H1 (cell line): ENCODE measurements at regions not wholly inside any gene's neighbourhood (a gene's known extent, or its start where the extent isn't known, plus 50 kb on each side); places are given as distances from the start of the nearest gene placed in this dataset.

ENCODE experiments used
- CTCF ChIA-PET: fragments of 300-600 bp; sonication (Branson Sonifier 250); formaldehyde crosslinking; loops from one replicate; lab custom pipeline; 2021; ENCODE audit not compliant: partially characterized antibody; lab: Charles Lee
- POLR2A ChIA-PET: fragments of 300-600 bp; sonication (Branson Sonifier 250); formaldehyde crosslinking; loops from one replicate; lab custom pipeline; 2021; ENCODE audit warnings: inconsistent platforms; ENCODE audit not compliant: partially characterized antibody; lab: Charles Lee
- DNase-seq, 2 experiments: peaks; one replicate each; pipeline versions ENCODE4 v3.0.0 to v3.0.0-alpha.2; 2010 to 2022; ENCODE audit warnings: low spot score in 2 of 2, low read depth in 1 of 2, mixed read lengths in 1 of 2
- FAIRE-seq: peaks from 2 replicates; lab custom pipeline; 2011; peaks lifted over from hg19 to GRCh38; lab: Jason Lieb, UNC
- H2AFZ ChIP-seq: 2 replicates; pipeline ENCODE4 v1.8.1; 2012; ENCODE audit warnings: low read length, inconsistent platforms
- H2AK5ac ChIP-seq: 2 replicates; pipeline ENCODE4 v1.6.1; 2013; ENCODE audit warnings: low read depth, low read length
- H2BK120ac ChIP-seq: replicated peaks from 2 replicates; pipeline ENCODE3; 2013; ENCODE audit warnings: low read depth, low read length, inconsistent platforms
- H2BK12ac ChIP-seq: 2 replicates; pipeline ENCODE4 v1.6.1; 2013; ENCODE audit warnings: low read depth, low read length
- H2BK15ac ChIP-seq: 2 replicates; pipeline ENCODE4 v1.6.1; 2013; ENCODE audit warnings: low read length
- H2BK20ac ChIP-seq: 2 replicates; pipeline ENCODE4 v1.6.1; 2013; ENCODE audit warnings: low read length
- H2BK5ac ChIP-seq: 2 replicates; pipeline ENCODE4 v1.6.1; 2013; ENCODE audit warnings: low read depth, low read length
- H3K14ac ChIP-seq: 2 replicates; pipeline ENCODE4 v1.6.1; 2013; ENCODE audit warnings: inconsistent platforms; ENCODE audit not compliant: insufficient read length
- H3K18ac ChIP-seq: 2 replicates; pipeline ENCODE4 v1.6.1; 2013; ENCODE audit warnings: low read length; ENCODE audit errors: extremely low read depth
- H3K23ac ChIP-seq: 2 replicates; pipeline ENCODE4 v1.6.1; 2013; ENCODE audit warnings: inconsistent platforms; ENCODE audit not compliant: insufficient read length
- H3K23me2 ChIP-seq: 2 replicates; pipeline ENCODE4 v1.6.1; 2013; ENCODE audit warnings: low read depth, low read length
- H3K27ac ChIP-seq: 2 replicates; pipeline ENCODE4 v1.6.1; 2011; ENCODE audit warnings: low read depth, low read length, inconsistent platforms
- H3K27me3 ChIP-seq, 4 experiments: replicated peaks in 1 of 4; 1 replicate in 1 of 4; 2 replicates in 3 of 4; pipeline versions ENCODE4 v1.6.1 to v1.8.1; 2011 to 2013; ENCODE audit warnings: low read length in 3 of 4, mild to moderate bottlenecking in 3 of 4, inconsistent platforms in 2 of 4, mixed read lengths in 2 of 4, moderate library complexity in 1 of 4; ENCODE audit not compliant: control insufficient read depth in 3 of 4, insufficient read depth in 3 of 4; ENCODE audit errors: extremely low read depth in 1 of 4
- H3K36me3 ChIP-seq, 4 experiments: 2 replicates each; pipeline versions ENCODE4 v1.6.1 to v1.8.1; 2011 to 2013; ENCODE audit warnings: mild to moderate bottlenecking in 4 of 4, low read length in 3 of 4, moderate library complexity in 2 of 4, control low read depth in 1 of 4, inconsistent platforms in 1 of 4; ENCODE audit not compliant: insufficient read depth in 4 of 4, control insufficient read depth in 2 of 4
- H3K4ac ChIP-seq: replicated peaks from 2 replicates; pipeline ENCODE3; 2013; ENCODE audit warnings: low read length, low read depth, mixed read lengths, inconsistent platforms; ENCODE audit not compliant: insufficient read length
- H3K4me1 ChIP-seq, 4 experiments: replicated peaks in 1 of 4; 1 replicate in 1 of 4; 2 replicates in 3 of 4; pipeline versions ENCODE4 v1.6.1 to v1.8.1; 2011 to 2013; ENCODE audit warnings: low read length in 3 of 4, inconsistent platforms in 2 of 4, mixed read lengths in 1 of 4; ENCODE audit not compliant: insufficient read depth in 4 of 4, control insufficient read depth in 3 of 4
- H3K4me2 ChIP-seq, 2 experiments: 2 replicates each; pipeline versions ENCODE4 v1.6.1 to v1.8.1; 2011 to 2013; ENCODE audit warnings: low read depth in 2 of 2, low read length in 2 of 2, control low read depth in 1 of 2, inconsistent platforms in 1 of 2, mild to moderate bottlenecking in 1 of 2; ENCODE audit not compliant: insufficient read depth in 1 of 2
- H3K4me3 ChIP-seq, 4 experiments: fragments of 200-600, 300-600 bp in 1 of 4; sonication (generic), shearing (Covaris generic), sonication (Bioruptor Twin) in 1 of 4; 2 replicates each; pipeline versions ENCODE4 v1.5.1 to v1.8.1; 2011 to 2016; ENCODE audit warnings: low read length in 4 of 4, low read depth in 3 of 4, control low read depth in 2 of 4, inconsistent platforms in 2 of 4, mild to moderate bottlenecking in 2 of 4, mixed read lengths in 1 of 4, moderate library complexity in 1 of 4; ENCODE audit not compliant: insufficient read depth in 2 of 4; ENCODE audit errors: extremely low read depth in 1 of 4
- H3K56ac ChIP-seq: replicated peaks from 2 replicates; pipeline ENCODE3; 2013; ENCODE audit warnings: low read depth, mild to moderate bottlenecking, mixed read lengths, low read length, inconsistent platforms; ENCODE audit not compliant: insufficient read length
- H3K79me1 ChIP-seq: 2 replicates; pipeline ENCODE4 v1.6.1; 2013; ENCODE audit warnings: low read depth, low read length, control low read depth
- H3K79me2 ChIP-seq, 2 experiments: 2 replicates each; pipeline versions ENCODE4 v1.6.1 to v1.8.1; 2012 to 2013; ENCODE audit warnings: low read length in 2 of 2, mild to moderate bottlenecking in 2 of 2, inconsistent platforms in 1 of 2; ENCODE audit not compliant: insufficient read depth in 2 of 2, control insufficient read depth in 1 of 2
- H3K9ac ChIP-seq, 4 experiments: replicated peaks in 1 of 4; 1 replicate in 1 of 4; 2 replicates in 3 of 4; pipeline versions ENCODE4 v1.6.1 to v1.8.1; 2011 to 2013; ENCODE audit warnings: low read depth in 3 of 4, low read length in 3 of 4, control low read depth in 2 of 4, mild to moderate bottlenecking in 2 of 4, moderate library complexity in 2 of 4, inconsistent platforms in 1 of 4; ENCODE audit errors: extremely low read depth in 1 of 4
- H3K9me3 ChIP-seq, 2 experiments: 2 replicates each; pipeline versions ENCODE4 v1.6.1 to v1.8.1; 2012 to 2013; ENCODE audit warnings: mild to moderate bottlenecking in 2 of 2, moderate library complexity in 2 of 2, control low read depth in 1 of 2, inconsistent platforms in 1 of 2, low read depth in 1 of 2, low read length in 1 of 2, mixed read lengths in 1 of 2; ENCODE audit not compliant: insufficient read depth in 2 of 2
- H4K20me1 ChIP-seq, 2 experiments: replicated peaks in 1 of 2; 2 replicates each; pipeline versions ENCODE3 to v1.8.1; 2011 to 2013; ENCODE audit warnings: inconsistent platforms in 2 of 2, low read length in 2 of 2, mild to moderate bottlenecking in 1 of 2; ENCODE audit not compliant: insufficient read depth in 2 of 2, control insufficient read depth in 1 of 2
- H4K5ac ChIP-seq: 2 replicates; pipeline ENCODE4 v1.6.1; 2013; ENCODE audit warnings: low read length, low read depth, mixed read lengths, inconsistent platforms; ENCODE audit not compliant: insufficient read length
- H4K8ac ChIP-seq: 2 replicates; pipeline ENCODE4 v1.8.0; 2013; ENCODE audit warnings: mild to moderate bottlenecking, moderate library complexity, low read length, inconsistent platforms; ENCODE audit not compliant: insufficient read depth; ENCODE audit errors: extremely low read depth
- H4K91ac ChIP-seq: replicated peaks from 2 replicates; pipeline ENCODE3; 2013; ENCODE audit warnings: low read length, mixed read lengths, inconsistent platforms; ENCODE audit not compliant: insufficient read length
- BACH1 ChIP-seq: IDR thresholded peaks from 2 replicates; pipeline ENCODE4 v1.6.1; 2012; ENCODE audit warnings: low read length, improper control_type of control experiment
- CBX5 ChIP-seq: fragments of 300-800, 300-1000 bp; sonication (generic); IDR thresholded peaks from 2 replicates; pipeline ENCODE4 v1.7.1; 2016; ENCODE audit warnings: antibody characterized with exemption, low read length, low read depth
- E2F6 ChIP-seq: IDR thresholded peaks from 2 replicates; pipeline ENCODE4 v1.6.1; 2012; ENCODE audit warnings: inconsistent platforms
- KDM4A ChIP-seq: IDR thresholded peaks from one replicate; pipeline ENCODE4 v1.7.1; 2012; ENCODE audit warnings: low read depth, mild to moderate bottlenecking, moderate library complexity, low read length, inconsistent platforms; ENCODE audit not compliant: severe bottlenecking
- MAFK ChIP-seq: IDR thresholded peaks from 2 replicates; pipeline ENCODE4 v1.6.1; 2012; ENCODE audit warnings: low read depth, mild to moderate bottlenecking, improper control_type of control experiment, low read length
- RNF2 ChIP-seq: fragments of 200-900, 300-1000 bp; sonication (generic); IDR thresholded peaks from 2 replicates; pipeline ENCODE4 v1.7.1; 2016; ENCODE audit warnings: borderline replicate concordance, low read depth, mild to moderate bottlenecking, antibody characterized with exemption, low read length; ENCODE audit not compliant: poor library complexity, severe bottlenecking; ENCODE audit errors: missing control alignments
- SP4 ChIP-seq: IDR thresholded peaks from 2 replicates; pipeline ENCODE4 v1.6.1; 2012; ENCODE audit warnings: low read length, inconsistent platforms
- WGBS, 2 experiments: shearing (Covaris generic) in 1 of 2; methylation state at CpG; one replicate each; pipeline versions ENCODE4 v1.1.6 to v1.1.7; 2013 to 2015; ENCODE audit warnings: low lambda C conversion rate in 2 of 2, mixed read lengths in 2 of 2, inconsistent platforms in 1 of 2, low coverage in 1 of 2, missing lambda C conversion rate in 1 of 2; ENCODE audit not compliant: insufficient replicate concordance in 2 of 2, insufficient coverage in 1 of 2, insufficient read length in 1 of 2; ENCODE audit errors: extremely low coverage in 1 of 2, missing lambda C conversion rate in 1 of 2; 5-methylcytosine and 5-hydroxymethylcytosine counted together

- Histone ChIP-seq H2BK5ac (no peak overlapping the region), H2BK120ac (no peak overlapping the region), H3K27me3 (no peaks in the 10 kb centered on the region), H3K9ac (no peak overlapping the region), H3K79me2 (no peaks in the 10 kb centered on the region), H2BK15ac (no peak overlapping the region), H4K20me1 (no peaks in the 10 kb centered on the region), H3K23ac (no peak overlapping the region), H3K79me1 (no peaks in the 10 kb centered on the region), H2BK20ac (no peak overlapping the region), H4K5ac (no peak overlapping the region), H3K4me1 (no peaks in the 10 kb centered on the region), H3K23me2 (no peaks in the 10 kb centered on the region), H2BK12ac (no peak overlapping the region), H2AFZ (0 out of 2 replicates have a peak overlapping the region, but pooled peaks have one; percentile 3), H4K8ac (no peak overlapping the region), H3K9me3 (peaks cover 0 to 2% of the 10 kb centered on the region in 2 experiments; a peak in 2 of 4 replicates), H3K27ac (no peak overlapping the region), H3K4ac (no peak overlapping the region), H3K4me2 (no peak overlapping the region), H3K56ac (no peak overlapping the region), H3K36me3 (no peaks in the 10 kb centered on the region), H3K18ac (no peak overlapping the region), H3K4me3 (no peak overlapping the region), H2AK5ac (no peak overlapping the region), H4K91ac (no peak overlapping the region), H3K14ac (no peak overlapping the region)
- WGBS, 2 experiments: 100% methylated on average over 1 of the region's 1 CpG; no CpG with 5 or more reads in 1 of the 2 experiments
- FAIRE-seq (no peak), DNase-seq (no peak)
- CTCF ChIA-PET: interaction anchor here (0.7 to 1.3 kb wide), 2 partner anchors 9 to 13 kb away, joined by 3 read pairs; no protein-coding TSS in a partner anchor
- POLR2A ChIA-PET: no interaction called here
- no peak for TF ChIP-seq BACH1
- TF ChIP-seq MAFK: no peak
- no peak for TF ChIP-seq RNF2
- no peak for TF ChIP-seq CBX5
- TF ChIP-seq SP4: no peak
- TF ChIP-seq KDM4A: no peak
- no peak for TF ChIP-seq E2F6
These were observed 349.0 kb upstream of the TRAM1L1 start for GRCh38 chr4:117434424-117434823.
